GM20000 (cell line): ENCODE measurements at regions not wholly inside any gene's neighbourhood (a gene's known extent, or its start where the extent isn't known, plus 50 kb on each side); places are given as distances from the start of the nearest gene placed in this dataset.

ENCODE experiments used
- DNase-seq: peaks from one replicate; pipeline ENCODE4 v3.0.0; 2012; ENCODE audit warnings: low spot score
- TF ChIP-seq, protein P1 (sequence below): IDR thresholded peaks from 2 replicates; pipeline ENCODE4 v1.5.1; 2012; ENCODE audit warnings: mild to moderate bottlenecking, control low read depth; ENCODE audit errors: extremely low read depth, missing control alignments

DNA sequence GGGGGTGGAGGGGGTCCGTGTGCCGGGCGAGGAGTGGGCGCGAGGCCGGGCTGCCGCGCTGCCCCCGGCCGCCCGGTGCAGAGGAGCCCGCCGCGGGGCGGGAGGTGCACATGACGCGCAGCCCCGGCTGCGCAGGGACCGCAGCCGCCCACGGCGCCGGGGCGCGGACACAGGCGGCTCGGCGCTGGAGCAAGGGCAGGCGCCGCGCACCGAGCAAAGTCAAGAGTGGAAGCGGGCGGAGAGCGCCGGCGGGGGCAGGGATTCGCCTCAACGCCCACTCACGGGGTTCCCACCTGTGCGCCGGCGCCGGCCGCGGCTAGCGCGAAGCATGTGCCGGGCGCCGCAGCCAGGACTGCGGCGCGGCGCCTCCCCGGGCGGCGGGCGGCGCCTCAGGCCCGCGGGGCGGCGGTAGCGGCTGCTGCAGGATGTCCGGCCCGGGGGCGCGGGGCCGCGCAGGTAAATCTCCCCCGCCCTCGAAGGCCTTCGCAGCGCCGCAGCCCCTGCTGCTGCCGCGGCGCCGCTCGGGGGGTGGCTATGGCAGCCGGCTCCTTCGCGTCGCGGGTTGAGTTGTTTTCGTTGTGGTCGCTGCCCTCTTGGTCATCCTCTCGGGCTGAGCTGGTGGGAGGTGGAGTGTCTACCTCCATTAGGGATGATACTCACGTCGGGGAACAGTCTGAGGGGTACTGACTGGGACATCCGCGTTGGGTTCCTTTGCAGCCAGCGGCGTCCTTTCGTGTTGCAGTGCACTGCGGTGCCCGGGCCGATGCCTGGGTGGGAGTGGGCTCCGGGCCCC is 216.3 kb upstream of the DTNA start:
- TF ChIP-seq, protein P1, sequence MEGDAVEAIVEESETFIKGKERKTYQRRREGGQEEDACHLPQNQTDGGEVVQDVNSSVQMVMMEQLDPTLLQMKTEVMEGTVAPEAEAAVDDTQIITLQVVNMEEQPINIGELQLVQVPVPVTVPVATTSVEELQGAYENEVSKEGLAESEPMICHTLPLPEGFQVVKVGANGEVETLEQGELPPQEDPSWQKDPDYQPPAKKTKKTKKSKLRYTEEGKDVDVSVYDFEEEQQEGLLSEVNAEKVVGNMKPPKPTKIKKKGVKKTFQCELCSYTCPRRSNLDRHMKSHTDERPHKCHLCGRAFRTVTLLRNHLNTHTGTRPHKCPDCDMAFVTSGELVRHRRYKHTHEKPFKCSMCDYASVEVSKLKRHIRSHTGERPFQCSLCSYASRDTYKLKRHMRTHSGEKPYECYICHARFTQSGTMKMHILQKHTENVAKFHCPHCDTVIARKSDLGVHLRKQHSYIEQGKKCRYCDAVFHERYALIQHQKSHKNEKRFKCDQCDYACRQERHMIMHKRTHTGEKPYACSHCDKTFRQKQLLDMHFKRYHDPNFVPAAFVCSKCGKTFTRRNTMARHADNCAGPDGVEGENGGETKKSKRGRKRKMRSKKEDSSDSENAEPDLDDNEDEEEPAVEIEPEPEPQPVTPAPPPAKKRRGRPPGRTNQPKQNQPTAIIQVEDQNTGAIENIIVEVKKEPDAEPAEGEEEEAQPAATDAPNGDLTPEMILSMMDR, result no peak
- DNase-seq, result peak; percentile 66

DNA sequence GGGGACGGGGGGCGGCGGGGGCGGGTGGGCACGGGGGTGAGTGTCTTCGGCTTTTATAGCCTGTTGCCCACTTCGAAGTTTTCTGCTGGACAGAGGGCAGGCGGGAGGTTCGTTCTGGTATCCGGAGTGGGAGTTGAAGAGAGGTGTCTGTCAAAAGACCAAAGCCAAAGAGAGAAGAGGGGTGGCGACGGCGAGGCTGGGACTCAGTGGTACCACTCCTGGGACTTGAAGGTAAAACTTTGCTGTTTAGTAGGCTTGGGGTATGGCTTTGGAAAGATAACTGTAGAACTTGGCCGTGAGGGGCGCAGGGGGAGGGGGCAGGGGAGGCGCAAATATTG is 215.8 kb upstream of the DTNA start:
- no peak for DNase-seq

DNA sequence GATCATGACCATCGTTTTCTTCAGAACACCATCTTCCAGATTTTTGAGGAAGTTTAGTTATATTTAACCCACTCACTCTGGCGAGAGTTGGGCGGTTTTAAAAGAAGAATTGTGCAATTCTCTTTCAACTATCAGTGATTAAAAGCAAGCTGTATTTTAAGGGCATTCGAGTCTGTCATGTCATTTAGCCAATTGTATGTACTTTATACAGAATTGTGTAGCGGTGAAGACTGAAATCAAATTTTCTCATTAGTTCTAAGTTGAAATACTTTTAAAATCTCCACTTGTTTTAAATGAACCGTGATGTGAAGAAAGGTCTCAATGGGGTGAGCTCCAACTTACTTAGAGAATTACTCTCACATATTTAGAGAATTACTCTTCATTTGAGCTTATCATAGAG is 214.6 kb upstream of the DTNA start:
- no peak for DNase-seq

More for the DNA sequence above, 215.8 kb upstream of the DTNA start:
- TF ChIP-seq, protein P1, result no peak

DNA sequence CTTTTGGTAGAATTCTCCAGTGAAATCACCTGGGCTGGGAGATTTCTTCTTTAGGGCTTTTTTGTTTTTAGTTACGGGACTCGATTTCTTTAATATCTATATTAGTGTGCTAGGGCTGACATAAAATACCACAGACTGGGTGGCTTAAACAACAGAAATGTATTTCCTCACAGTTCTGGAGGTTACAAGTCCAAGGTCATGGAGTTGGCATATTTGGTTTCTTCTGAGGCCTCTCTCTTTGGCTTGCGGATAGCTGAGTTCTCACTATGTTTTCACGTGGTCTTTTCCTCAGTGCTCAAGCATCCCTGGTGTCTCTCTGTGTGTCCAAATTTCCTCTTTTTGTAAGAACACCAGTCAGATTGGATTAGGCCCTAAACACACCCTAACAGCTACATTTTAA is 208.5 kb upstream of the DTNA start:
- no peak for DNase-seq
- TF ChIP-seq, protein P1, result no peak

More for the DNA sequence above, 214.6 kb upstream of the DTNA start:
- TF ChIP-seq, protein P1, result no peak

DNA sequence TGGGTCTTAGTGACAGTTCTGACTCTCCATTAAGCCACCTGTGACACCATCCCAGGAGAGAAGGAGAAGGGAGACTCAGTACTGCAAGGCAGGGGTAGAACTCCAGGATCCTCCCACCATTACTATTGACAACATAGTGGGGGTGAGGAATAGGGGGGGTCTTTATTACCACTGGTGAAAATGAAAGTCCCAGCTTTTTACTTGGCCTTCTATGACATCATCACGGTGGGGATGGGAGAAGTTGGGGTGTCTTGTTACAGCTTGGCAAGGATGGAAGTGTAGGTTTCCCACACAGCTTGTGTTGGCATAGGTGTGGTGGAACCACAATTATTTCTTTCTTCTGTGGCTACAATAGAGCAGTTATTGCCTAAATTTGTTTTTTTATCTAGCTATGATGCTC is 203.9 kb upstream of the DTNA start:
- TF ChIP-seq, protein P1, result no peak
- no peak for DNase-seq

DNA sequence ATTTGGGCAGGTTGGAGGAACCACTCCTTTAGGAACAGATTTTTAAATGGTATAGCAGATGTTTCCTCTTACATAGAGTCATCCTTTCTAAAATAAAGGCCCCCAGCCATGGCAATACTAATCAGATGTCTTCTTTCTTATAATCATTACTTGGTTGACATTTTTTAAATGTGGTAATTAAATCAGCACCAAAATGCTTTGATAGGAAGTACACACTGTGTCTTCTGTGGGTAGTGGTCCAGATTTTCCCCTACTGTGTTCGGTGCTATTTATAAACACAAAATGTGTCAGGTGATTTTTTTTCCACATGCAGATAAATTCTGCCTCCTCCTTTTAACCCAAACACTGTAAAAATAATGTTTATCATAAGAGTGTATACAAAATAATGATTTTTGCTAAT is 200.9 kb upstream of the DTNA start:
- no peak for DNase-seq
- TF ChIP-seq, protein P1, result no peak

DNA sequence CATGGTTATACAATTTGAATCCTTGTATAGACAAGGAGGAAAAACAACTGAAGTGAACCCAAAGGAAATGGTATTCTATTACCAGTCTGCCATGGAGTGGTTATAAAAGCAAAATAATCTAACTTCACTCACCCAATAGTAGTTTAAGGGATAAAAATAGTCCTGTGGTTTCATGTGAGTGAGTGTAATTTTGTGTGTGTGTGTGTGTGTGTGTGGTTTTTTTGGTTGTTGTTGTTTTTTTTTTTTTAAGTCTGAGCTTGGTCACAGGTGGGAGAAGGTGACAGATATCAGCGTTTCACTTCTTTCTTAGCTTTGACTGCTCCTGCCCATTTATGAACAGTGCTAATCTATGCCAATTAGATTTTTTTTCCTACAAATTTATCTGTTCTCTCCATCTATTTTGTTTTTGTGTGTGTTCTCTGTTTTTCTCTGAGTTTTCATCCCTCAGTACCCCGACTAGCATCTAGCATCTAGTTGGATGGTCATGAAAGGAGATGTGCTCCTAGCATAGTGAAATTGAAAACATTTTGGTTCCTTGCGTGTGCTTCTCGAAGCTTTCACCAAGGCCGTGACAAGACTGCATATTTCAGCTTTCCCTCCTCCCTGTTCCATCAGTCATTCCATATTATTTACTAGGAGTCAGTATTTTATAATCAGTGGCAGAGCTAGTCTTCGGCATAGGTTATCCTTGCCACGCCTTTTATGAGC is 200.1 kb upstream of the DTNA start:
- DNase-seq, result no peak
- TF ChIP-seq, protein P1, result no peak
